Breast epithelium (tissue), 3 donors: ENCODE measurements at regions not wholly inside any gene's neighbourhood (a gene's known extent, or its start where the extent isn't known, plus 50 kb on each side); places are given as distances from the start of the nearest gene placed in this dataset.

Experiments used
- POLR2AphosphoS5 ChIP-seq, 3 donors: sonication (generic); formaldehyde crosslinking; IDR thresholded peaks; one replicate each; pipeline ENCODE4 v1.6.1; 2017; ENCODE audit warnings: antibody characterized with exemption in 3 of 3
- TF ChIP-seq, protein P1 (sequence below), 3 donors: fragments of 450-650 bp; IDR thresholded peaks; one replicate each; pipeline ENCODE4 v1.5.1; 2016 to 2017; ENCODE audit warnings: antibody characterized with exemption in 3 of 3, mild to moderate bottlenecking in 3 of 3, moderate library complexity in 3 of 3

GRCh38 chr3:1852950-1853349 is 245.7 kb upstream of the CNTN4 start:
- TF ChIP-seq, protein P1, sequence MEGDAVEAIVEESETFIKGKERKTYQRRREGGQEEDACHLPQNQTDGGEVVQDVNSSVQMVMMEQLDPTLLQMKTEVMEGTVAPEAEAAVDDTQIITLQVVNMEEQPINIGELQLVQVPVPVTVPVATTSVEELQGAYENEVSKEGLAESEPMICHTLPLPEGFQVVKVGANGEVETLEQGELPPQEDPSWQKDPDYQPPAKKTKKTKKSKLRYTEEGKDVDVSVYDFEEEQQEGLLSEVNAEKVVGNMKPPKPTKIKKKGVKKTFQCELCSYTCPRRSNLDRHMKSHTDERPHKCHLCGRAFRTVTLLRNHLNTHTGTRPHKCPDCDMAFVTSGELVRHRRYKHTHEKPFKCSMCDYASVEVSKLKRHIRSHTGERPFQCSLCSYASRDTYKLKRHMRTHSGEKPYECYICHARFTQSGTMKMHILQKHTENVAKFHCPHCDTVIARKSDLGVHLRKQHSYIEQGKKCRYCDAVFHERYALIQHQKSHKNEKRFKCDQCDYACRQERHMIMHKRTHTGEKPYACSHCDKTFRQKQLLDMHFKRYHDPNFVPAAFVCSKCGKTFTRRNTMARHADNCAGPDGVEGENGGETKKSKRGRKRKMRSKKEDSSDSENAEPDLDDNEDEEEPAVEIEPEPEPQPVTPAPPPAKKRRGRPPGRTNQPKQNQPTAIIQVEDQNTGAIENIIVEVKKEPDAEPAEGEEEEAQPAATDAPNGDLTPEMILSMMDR (IDR thresholded peaks at IDR 0.05) = no peak
- TF ChIP-seq POLR2AphosphoS5 (IDR thresholded peaks at IDR 0.05) = no peak
